ENCODE measurements at regions not wholly inside any gene's neighbourhood (a gene's known extent, or its start where the extent isn't known, plus 50 kb on each side); places are given as distances from the start of the nearest gene placed in this dataset.
A peak's percentile ranks its signal among the peaks of the same experiment; 100 is the strongest.

DNA sequence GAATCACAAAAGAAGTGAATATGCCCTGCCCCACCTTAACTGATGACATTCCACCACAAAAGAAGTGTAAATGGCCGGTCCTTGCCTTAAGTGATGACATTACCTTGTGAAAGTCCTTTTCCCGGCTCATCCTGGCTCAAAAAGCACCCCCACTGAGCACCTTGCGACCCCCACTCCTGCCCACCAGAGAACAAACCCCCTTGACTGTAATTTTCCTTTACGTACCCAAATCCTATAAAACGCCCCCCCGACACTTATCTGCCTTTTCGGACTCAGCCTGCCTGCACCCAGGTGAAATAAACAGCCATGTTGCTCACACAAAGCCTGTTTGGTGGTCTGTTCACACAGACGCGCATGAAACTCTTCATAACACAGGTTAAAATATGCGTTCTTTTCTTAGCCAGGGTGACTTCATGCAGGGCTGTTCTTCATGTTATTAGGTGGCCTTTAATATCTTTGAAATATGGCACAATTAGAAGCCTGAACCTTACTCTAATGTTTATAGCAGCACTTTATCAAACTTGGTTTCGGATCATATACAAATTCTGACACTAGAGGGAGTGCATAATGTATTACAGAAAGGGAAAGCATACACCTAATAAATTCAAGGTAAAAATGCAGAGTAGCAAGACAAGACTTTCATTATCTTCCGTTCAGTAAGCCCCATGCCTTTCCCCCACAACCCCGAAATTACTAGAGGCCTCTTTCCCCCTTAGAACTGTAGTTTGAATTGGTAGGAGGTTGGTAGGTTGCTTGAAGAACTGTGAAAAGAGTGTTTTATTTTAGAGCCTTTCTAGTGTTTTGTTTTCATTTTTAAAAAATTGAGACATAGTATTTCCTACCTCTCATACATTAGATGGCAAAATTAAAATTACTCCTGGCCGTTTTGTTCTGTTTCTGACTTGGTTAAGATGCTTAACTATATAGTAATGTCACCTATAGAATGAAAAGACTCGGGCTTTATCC lies 117.9 kb downstream of the NPY start:
- TF ChIP-seq CTCF (IDR thresholded peaks at IDR 0.05) = peak; percentile 67

DNA sequence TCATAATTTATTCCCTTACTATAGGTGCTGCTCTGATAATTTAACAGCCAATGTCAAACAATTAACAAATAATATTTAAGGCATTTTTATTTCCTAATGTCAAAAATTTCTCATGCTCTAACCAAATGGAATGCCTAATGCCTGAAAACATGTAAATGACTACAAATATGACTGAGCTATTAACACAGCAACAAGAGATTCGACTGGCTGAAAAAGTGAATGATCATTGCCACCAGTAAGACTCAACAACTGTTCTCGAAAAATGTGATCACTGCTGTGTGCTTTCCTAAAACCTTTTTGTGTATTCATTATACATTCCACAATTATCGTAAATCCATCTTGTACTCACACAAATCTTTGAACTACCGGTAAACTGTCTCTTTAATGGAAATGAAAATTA lies 118.7 kb downstream of the NPY start:
- no peak for TF ChIP-seq CTCF (IDR thresholded peaks at IDR 0.05)

- TF ChIP-seq CTCF (IDR thresholded peaks at IDR 0.05) = no peak
These were observed 119.6 kb downstream of the NPY start for GRCh38 chr7:24403557-24403956.

GRCh38 chr7:24404315-24404714 lies 120.3 kb downstream of the NPY start:
- TF ChIP-seq CTCF (IDR thresholded peaks at IDR 0.05) = no peak

DNA sequence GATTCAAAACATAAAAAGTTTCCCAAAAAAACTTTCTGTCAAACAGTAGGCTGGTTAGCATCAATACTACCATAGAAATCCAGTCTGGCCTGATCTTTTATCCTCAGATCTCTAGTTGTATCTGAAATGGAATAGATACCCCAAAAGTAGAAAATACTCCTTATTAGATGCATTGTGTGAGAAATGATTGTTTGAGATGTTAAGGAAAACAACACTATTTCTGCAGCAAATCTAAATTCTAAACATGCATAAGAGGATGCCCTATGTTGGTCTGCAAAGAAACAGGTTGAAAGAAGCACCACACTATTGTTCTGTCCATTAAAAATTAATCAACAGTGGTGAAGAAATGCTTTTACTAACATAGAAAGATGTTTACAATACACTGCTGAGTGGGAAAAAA lies 121.0 kb downstream of the NPY start:
- no peak for TF ChIP-seq CTCF (IDR thresholded peaks at IDR 0.05)

GRCh38 chr7:24406053-24406788 lies 122.2 kb downstream of the NPY start:
- no peak for TF ChIP-seq CTCF (IDR thresholded peaks at IDR 0.05)

GRCh38 chr7:24406789-24407299 lies 122.9 kb downstream of the NPY start:
- TF ChIP-seq CTCF (IDR thresholded peaks at IDR 0.05) = no peak

Measured in LNCAP (cell line).